HG03432 (cell line): ENCODE measurements at regions not wholly inside any gene's neighbourhood (a gene's known extent, or its start where the extent isn't known, plus 50 kb on each side); places are given as distances from the start of the nearest gene placed in this dataset.
"Not testable (repeated sequence)": the region's sequence is repeated elsewhere in the genome, so short reads cannot be mapped to it uniquely, and the experiment has no call there.

Source experiments
- ATAC-seq: cut with Tn5 transposase; IDR thresholded peaks from one replicate; pipeline ENCODE4 v1.9.1; 2021; ENCODE audit warnings: mild to moderate bottlenecking, moderate library complexity; ENCODE audit not compliant: unreplicated experiment

DNA sequence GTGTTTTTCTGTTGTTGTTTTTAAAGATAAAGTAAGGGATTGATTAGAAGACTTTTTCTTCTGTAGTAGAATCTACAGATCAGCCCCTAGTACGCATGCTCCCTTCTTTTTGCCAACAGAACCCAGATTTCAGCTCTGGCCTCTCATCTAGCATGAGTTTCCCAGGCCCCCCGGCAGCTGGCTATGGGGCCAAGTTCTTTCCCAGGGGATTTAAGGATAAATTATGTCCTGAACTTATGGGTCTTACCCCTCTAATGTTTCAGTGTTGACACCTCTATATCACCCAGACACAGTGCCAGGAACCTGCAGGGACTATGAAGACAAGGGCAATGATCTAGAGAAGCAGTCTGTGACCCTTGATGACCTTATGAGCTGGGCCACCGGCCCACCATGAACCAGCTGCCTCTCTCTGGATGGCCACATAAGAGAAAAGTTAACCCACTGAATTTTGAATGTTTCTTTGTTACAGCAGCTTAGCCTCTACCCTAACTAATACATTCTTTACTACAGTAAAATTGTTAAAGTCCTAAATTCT, 150.5 kb downstream of the UNC5CL start:
- no peak for ATAC-seq

DNA sequence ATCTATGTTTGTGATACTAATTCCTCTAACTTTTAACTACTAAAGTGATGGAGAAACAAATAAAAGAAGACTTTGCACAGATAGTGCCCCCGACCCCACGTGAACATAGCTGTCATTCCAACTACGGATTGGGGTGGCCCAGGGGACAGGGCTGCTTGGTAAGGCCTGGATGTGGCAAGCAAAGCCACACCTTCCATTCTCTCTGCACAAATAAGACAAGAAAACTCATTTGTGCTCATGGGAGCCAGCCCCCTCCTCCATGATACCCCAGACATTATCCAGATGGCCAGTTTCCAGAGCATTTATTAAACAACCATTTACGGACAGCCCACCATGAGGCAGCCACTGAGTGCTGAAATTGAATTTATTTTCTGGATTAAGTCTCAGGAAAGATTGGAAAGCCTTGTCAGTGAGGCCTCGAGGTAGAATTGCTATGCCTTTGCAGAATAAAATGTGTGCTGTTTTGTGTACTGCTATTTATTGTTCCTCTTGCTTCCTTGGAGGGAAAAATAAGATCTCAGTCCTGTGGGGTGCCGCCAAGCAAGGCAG, 151.2 kb downstream of the UNC5CL start:
- no peak for ATAC-seq

DNA sequence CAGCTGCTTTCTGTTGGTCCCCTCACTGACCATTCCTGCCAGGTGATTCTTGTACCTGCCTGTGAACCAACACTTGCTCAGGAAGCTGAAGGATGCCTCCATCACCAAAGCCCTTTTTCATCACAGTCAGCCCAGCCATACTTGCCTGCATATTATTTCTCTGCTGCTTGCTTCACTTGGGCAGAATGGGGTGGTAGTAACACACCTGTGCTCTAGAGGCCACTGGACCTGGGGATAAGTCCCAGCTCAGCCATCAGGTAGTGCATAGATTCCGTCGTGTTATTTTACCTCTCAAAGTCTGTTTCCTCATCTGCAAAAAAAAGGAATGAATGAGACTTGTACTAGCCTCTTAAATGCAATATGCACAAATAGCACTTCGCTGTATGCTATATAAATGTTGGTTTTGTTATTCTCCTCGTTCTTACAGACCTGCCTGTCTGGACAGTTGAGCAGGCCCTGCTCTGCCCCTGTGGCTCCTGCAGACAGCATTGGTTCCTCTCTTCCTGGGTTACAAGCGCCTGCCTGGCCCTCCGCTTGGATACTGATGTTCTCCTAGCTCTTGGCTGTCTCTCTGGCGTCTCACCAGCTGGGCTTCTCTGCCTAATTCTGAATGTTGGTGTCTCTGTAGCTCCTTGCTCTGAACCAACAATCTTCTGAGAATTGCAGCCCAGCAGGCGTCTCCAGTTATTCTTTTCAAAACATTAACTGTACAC, 151.8 kb downstream of the UNC5CL start:
- ATAC-seq: no peak

DNA sequence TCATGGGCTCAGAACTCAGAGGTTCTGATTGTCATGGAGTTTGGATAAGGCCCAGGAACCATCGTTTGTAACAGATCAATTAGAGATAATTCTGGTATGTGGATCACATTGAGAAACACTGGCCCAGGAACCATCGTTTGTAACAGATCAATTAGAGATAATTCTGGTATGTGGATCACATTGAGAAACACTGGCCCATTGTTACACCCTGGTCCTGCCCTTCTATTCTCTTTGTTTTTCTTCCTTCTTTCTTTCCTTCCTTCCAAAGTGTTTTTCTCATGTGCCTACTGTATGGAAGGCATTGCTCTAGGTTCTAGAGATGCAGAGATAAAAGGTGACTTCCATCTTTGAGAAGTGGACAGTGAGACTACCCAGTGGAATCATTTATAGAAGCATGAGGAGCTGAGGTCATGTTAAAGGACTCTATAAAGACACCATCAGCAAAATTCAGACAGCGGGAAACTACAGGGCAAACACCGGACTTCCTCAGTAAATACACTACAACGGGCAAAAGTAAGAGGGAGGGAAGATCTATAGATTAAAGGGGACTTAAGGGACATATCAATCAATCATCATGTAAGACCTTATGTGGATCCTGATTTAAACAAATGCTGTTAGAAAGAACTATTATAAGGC, 153.8 kb downstream of the UNC5CL start:
- no peak for ATAC-seq

DNA sequence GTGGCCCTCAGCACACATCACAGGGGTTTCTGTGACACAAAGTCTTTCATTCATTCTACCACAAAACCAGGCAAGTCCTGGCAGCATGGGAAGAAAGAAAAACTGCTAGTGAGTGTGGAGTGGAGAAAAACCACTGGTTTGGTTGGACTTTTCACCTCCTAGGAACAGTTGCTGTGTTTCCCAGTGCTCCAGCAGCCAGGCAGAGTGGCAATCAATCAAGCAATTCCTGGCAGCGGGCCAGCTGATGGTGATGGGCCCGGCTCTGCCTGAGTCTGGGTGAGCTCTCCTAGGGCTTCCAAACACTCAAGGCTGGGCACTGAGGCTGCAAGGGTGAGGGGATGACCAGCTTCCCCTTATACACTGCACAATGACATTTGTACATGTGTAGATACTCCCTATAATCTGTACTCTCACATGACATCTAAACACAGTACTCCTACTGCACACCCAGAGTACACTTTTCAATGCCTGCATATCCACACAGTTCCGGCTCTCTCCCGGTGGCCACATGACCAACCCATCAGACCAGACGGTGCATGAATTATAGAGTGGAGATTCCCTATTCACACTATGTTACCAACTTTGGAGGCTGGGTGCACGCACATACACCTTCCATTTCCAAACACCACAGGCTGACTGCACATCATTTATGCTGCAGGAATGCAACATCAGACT, 156.6 kb downstream of the UNC5CL start:
- ATAC-seq: no peak

DNA sequence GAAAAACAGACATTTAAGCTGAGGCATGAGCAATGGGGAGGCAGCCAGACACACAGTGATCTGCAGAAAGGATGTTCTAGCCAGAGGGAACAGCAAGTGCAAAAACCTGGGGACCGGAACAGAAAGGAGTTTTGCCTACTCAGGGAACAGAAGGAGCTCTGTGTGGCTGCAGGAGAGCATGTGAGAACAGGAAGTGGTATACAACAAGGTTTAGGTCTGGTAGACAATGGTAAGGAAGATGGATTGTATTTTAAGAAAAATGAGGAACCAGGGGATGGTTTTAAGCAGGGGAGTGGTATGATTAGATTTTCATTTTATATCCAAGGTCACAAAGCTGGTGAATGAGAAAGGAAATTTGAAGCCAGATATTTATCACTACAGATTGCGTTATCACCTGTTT, 157.5 kb downstream of the UNC5CL start:
- ATAC-seq: no peak

DNA sequence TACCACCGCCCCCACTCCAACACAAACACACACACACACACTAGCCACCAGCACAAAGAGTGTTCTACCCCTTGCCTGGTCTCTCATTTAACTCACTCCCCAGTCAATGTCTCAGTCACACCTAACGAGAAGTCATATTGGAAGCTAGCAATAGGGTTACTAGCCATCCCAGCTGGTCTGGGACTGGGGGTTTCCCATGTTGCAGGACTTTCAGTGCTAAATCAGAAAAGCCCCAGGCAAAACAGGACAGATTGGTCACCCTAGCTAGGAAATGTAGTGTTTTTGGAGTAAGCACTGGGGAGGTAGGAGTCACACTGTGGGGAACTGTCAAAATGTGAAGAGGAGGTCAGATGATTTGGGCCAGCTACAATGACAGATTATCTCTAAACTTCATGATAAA, 158.1 kb downstream of the UNC5CL start:
- no peak for ATAC-seq

DNA sequence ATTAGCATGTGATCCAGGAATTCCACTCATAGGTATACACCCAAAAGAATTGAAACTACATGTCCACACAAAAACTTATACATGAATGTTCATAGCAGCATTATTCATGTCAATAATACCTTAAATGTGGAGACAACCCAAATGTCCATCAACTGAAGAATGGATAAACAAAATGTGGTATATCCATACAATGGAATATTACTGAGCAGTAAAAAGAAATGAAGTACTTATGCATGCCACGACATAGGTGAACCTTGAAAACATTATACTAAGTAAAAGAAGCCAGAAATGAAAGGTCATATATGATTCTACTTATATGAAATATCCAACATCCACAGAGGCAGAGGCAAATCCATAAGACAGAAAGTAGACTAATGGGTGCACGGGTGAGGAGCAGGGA, 159.9 kb downstream of the UNC5CL start:
- no peak for ATAC-seq

DNA sequence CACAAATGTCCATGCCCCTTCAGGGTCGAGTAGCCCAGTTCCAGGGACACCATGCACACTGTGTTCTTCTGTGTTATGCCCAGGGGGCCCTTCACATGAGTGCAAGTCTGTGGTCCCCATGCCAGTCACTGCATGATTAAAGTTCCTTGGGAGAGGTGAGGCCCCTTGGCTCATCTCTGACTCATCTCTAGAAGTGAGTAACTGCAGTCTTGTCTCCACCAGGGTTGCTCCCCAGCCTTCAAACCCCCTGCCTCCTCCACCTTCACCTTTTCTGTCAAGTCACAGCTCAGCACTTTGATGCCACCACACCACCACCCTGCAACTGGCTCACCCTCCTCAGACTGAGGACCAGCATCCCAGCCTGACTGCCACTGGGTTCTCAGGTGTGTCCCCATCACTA, 161.7 kb downstream of the UNC5CL start:
- ATAC-seq: no peak

DNA sequence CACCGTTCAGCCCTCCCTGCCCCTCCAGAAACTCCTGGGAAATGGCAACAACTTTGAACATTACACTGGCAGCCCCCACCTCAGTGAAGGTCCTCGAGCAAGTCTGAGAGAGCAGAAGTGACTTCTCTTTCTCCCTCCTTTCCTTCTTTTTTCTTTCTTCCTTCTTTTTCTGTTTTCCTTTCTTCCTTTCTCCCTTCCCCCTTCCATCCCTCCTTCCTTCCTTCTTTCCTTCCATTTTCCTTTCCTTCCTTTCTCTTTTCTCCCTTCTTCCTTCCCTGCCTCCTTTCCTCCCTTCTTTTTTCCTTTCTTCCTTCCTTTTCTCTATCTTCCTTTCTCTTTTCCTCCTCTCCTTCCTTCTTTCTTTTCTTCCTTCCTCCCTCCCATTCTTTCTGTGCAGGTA, 162.7 kb downstream of the UNC5CL start:
- no peak for ATAC-seq

DNA sequence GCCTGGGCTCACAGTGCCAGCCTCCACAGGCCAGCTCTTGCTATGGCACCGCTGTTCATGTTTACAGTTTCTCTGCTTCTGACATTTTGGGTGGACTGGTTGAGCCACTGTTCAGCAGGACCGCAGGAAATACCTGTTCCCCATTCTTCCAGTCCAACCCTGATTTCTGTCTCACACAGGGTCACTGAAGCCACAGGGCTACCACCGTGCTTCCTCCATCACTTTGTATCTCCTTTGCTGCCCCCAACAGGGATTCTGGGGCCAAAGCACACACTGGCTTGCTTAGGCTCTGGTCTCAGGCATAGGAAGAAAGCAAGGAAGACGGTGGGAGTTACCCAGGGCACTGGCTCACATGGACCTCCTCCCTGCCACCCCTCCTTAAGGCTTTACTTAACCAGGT, 164.5 kb downstream of the UNC5CL start:
- no peak for ATAC-seq

DNA sequence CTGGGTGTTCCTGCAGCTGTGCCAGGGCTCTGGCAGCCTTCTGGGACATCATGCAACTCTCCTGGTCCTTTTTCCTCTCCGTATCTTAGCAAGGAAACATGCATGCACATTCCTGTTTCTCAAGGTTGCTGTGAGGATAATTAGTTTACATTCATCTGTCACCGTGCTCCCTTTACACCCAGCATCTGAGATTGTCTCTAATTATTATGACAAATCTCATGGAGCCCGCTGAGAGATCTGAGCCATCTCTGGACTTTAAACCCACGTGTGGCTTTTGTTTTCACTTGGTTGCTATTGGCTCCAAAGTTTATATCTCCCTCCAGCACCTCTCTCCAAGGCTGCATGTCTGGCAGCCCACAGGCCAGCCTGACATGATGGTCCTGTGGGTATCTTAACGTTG, 167.6 kb downstream of the UNC5CL start:
- no peak for ATAC-seq

DNA sequence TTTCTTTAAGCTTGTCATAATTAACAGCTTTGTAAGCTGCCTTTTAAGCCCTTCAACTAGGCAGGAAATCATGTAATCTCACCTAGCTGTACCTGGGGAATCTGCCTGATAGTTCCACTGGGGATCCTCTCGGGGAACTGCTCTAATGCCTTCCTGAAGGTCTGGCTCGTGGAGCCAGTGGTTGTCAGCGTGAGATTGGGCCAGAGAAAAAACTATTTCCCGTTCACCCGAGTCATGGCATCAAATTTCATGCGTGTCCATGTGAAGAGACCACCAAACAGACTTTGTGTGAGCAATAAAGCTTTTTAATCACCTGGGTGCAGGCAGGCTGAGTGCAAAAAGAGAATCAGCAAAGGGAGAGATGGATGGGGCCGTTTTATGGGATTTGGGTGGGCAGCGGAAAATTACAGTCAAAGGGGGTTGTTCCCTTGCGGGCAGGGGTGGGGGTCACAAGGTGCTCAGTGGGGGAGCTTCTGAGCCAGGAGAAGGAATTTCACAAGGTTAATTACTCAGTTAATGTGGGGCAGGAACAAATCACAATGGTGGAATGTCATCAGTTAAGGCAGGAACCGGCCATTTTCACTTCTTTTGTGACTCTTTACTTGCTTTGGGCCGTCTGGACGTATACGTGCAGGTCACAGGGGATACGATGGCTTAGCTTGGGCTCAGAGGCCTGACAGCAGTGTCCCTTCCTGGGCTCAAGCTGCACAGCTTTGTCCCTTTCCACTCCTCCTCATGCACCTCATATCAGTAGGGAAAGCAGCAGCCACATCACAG, 170.7 kb downstream of the UNC5CL start:
- not testable (repeated sequence) for ATAC-seq

DNA sequence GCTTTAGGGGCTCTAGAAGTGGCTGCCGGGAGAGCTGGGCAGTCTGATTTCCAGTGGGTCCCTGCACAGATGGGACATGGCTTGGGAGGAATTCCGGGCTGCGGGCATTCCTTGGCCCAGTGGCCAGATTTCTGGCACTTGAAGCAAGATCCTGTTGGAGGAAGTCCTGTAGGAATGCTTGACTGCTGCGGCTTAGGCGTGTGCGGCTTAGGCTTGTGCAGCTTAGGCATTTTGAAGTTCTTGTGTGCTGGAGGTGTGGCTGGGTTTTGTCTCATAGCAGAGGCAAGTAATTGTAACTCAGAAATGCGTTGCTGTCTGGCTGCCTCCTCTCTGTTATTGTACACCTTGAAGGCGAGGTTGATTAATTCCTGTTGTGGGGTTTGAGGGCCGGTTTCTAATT, 171.5 kb downstream of the UNC5CL start:
- not testable (repeated sequence) for ATAC-seq

DNA sequence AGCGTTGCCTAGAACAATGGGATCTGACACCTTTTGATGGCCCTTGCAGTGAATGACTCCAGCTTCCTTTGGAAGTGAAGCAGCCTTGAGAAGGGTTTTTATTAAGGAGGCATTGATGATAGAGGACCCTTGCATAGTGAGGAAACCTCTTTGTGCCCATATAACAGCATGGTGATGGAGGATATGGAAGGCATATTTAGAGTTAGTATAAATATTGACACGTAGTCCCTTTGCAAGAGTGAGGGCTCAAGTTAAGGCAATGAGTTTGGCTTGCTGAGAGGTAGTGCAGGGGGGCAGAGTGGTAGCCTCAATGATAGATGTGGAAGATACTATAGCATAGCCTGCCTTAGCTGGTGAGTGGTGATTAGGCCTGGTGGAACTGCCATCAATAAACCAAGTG, 173.8 kb downstream of the UNC5CL start:
- ATAC-seq: not testable (repeated sequence)

DNA sequence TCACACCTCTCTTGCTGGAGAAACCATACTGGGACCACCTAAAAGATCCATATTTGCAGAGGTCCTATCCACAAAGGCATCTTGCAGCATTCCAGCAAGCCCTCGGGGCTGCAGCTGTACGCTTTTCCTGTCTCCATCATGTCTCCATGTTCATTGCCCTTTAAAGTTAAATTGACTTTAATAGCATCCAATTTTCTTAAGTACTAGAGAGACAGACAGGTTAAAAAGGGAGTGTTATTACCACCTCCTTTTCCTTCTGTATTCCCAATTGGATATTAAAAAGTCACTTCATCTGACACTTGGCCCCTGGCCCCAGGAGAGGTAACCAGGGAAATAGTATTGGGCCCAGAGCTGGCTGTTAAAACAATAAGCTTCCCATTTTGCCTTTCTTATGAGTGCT, 178.6 kb downstream of the UNC5CL start:
- ATAC-seq: no peak

DNA sequence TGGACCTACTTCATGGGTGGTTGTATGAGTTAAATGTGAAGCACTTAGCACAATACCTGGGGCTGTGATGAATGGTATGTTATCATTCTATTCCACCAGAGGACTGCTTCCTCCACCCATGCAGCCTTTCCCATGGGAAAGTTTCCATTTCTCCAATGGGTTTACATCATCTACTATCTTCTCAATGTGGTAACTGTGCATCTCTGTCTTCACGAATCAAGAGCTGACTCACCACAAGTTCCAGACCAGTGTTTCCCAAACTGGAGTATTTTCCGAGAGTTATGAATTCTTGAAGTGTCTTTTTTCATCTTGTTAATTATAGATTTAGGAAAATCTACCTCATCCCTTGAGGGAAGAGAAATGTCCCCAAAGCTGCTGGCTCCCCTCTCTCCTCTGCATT, 182.8 kb downstream of the UNC5CL start:
- no peak for ATAC-seq

DNA sequence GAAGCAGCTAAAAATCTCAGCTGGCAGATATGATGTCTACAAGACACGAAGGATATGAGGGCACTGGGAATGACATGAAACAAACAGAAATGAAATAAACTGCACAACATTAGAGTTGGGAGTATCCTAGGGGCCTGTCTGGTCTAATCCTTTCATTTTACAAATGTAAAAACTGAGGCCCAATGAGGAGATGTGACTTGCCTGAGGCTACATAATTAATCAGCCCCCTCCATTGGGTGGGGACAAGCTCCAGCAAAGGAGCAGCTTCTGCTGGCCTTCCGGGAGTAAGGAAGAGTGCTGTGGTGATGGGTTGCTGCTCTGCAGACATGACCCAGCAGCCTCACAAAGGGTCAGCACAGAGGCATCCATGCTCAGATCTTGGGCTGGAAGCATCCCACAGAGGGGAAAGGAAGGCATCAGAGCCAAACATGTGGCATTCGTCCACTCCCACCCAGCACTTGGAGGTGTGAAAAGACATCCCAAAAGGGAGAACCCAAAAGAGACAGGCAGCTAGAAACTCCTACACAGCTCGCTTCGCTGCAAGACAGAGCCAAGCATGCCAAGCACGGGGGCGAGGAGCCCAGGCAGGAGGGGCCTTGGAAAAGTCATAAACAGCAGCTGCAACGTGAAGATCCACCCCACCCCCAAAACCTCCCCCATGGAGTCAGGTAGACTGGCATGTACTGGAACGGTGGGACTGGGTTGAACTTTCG, 183.7 kb downstream of the UNC5CL start:
- ATAC-seq: no peak

DNA sequence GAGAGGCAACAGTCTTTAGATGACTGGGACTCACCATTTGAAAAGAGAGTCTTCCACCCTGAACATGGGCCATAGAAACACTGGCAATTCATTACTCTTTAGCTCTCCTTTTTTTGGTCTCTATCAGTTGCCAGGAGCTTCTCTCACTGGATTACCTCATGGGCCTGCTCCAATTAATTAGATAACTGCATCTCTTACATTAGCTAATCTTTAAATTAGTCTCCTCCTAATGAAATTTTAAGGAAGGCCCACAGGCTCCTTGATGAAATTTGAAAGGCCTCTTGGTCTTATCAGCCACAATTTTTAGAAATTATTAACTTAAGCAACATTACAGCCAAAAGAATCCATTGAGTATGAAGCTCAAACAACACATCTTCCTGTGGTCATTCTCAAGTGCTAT, 184.4 kb downstream of the UNC5CL start:
- ATAC-seq: no peak

DNA sequence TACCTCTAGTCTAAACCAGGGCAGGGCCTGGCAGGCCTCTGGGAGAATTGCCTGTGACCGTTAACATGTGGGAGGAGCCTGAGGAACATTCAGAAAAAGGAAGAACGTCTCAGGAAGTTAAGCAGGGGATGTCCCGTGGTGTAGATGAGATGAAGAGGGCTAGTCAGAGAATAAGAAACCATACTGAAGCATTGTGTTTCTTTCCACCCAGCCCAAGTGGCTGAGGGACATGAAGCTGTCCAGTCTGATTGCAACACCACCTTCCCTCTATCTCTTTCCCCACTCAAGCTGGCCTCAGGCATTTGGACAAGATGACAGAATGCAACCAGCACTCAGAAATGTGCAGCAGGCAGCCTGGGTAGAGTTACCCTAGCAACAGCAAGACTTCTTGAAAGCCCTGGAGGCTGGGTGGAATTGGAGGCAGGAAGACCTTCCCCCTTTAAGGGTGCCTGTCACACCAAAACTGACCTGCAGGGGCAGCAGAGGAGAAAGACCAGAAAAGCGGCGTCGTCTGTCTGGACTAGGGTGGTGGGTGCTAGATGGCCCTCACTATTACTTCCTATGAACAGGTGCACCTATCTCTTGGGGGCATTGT, 186.1 kb downstream of the UNC5CL start:
- ATAC-seq: no peak
